ENCODE measurements at regions not wholly inside any gene's neighbourhood (a gene's known extent, or its start where the extent isn't known, plus 50 kb on each side); places are given as distances from the start of the nearest gene placed in this dataset.

DNA sequence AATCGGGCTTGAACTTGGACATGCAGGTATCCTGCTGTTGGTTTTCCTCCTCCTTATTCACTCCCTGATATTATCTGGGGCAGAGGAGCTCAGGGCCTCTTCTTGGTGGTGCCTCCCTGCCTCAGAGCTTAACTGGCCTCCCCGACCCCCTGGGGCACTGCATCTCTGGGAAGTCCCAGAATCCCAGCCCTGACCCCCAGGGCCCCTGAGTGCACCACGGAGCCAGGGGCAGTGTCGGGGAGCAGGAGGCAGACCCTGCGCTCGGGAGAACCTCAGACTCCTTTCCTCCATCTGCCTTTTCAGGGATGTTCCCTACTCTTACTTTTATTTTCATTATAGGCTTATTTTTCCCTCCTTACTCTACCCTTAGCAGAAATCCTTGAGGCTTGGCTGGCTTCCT is 537.0 kb downstream of the BRD1 start:
- DNase-seq (ENCODE audit: low read depth, low spot score), result no peak

DNA sequence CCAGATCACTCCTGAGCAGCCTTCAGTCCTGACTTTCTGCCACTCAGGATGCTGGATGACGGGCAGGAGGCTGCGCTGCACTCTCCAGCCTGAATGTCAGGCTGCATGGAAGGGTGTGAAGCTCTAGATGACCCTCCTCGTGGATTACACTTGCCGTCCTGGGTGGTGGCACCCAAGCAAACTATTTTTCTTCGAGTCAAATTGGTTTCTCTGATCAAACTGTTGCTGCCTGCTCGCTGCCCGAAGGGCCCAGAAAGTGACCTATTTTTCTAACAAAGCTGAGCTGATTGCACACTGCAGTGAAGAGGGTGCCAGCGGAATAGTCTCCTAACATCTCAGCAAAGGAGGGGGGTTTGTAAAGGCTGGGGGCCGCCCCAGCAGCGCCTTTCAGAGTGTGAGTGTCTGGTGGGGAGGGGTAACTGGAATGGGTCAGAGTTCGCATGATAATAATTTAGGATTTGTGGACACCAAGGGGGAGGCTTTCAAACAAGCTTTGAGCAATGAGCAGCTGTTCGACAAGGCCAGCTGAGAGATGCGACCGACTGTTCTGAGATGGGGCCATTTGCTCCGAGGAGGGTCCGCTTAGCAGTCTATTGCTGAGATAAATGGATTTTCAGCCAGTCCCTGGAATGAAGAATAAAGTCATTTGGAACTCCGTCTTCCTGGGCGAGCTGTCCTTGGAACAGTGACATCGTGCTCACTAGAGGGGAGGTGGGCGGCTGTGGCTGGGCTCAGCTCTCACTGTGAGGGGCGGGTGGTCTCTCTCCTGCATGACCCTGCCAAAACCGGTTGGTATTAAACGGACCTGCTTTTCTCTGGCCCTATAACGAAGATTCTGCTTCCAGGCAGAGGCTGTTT is 537.6 kb downstream of the BRD1 start:
- DNase-seq (ENCODE audit: low read depth, low spot score), result no peak

DNA sequence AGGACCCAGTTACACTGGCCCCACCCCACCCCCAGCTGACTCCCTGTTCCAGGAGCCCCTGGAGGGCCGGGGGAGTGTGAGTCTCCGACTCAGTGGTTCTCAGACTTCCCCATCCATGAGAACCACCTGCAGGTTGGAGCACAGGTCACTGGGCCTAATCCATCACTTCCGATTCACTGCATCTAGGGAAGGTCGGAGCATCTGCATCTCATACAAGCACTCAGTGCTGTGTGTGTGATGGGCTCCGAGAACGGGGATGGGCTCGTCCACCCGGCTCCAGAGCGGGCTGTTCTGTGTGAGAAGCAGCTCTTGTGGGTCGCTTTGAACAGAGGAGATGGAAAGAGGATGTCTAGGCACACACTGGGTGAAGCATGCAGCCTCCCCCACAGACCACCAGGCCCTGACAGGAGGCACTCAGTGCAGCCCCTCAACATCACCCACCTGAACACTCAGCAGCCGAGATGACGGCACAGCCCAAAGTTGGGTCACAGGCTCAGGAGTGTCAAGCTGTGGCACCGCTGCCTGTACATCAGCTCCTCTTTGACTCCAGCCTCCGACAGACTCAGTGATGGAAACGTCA is 541.4 kb downstream of the BRD1 start:
- no peak for DNase-seq (ENCODE audit: low read depth, low spot score)

DNA sequence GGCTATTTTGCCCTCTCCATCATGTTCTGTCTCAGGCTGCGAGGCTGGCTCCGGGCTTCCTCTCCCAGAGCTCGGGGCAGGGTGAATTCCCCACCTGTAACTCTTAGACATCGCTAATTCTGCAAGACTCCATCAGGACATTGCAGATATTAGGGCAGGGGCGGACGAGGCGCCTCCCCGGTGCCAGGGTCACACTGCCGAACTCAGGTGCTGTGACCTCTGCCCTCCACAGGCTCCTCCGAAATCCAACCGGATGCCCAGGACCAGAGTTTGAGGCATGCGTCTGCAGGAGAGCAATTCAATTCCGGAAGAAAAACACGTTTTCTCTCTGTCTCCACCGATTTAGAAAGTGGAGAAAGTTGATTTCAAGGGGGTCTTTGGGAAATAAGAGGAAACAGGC is 542.7 kb downstream of the BRD1 start:
- DNase-seq (ENCODE audit: low read depth, low spot score), result no peak

DNA sequence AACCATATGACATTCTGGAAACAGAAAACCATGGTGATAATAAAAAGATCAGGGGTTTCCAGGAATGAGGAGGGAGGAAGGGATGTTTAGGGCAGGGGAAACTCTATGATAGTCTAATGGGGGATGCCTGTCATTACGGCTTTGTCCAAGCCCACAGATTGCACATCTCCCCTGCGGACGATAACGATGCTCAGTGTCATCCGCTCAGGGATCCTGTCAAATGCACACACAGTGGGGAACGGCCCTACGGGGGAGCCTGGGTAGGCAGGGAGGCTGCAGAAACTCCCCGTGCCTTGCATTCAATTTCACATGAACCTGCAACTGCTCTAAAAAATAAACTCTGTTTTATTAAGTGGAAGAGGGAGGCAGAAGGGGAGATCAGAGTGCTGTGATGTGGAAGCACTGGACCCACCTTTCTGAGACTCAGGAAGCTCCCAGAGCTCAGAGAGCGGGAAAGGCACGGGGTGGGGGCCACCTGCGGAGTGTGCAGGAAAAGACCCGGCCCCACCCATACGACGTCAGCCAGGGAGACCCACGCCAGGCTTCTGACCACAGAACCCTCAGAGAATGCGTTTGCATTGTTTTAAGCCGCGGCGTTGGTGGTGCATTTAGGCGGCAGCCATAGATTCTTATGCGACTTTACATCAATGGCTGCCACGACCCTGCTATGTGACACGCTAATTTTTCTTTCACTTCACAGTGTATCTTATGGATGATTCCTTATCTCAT is 543.5 kb downstream of the BRD1 start:
- DNase-seq (ENCODE audit: low read depth, low spot score), result no peak

DNA sequence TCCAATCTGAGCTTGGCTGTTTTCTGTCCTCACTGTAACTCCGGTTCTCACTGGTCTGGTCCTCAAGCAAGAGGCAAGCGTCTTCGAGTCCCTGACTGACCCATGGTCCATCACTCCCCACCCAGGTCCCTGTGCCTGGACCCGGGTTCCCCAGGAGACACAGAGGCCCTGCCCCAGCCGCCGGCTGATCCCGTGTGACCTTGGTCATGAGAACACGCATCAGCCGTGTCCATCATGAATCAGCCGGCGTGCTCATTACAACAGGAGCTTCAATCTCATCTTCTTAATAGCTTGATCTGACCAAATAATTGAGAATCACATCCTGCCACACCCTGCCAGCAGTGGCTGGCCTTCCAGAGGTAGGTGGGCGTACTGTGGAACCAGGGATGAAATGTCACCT is 545.1 kb downstream of the BRD1 start:
- no peak for DNase-seq (ENCODE audit: low read depth, low spot score)

DNA sequence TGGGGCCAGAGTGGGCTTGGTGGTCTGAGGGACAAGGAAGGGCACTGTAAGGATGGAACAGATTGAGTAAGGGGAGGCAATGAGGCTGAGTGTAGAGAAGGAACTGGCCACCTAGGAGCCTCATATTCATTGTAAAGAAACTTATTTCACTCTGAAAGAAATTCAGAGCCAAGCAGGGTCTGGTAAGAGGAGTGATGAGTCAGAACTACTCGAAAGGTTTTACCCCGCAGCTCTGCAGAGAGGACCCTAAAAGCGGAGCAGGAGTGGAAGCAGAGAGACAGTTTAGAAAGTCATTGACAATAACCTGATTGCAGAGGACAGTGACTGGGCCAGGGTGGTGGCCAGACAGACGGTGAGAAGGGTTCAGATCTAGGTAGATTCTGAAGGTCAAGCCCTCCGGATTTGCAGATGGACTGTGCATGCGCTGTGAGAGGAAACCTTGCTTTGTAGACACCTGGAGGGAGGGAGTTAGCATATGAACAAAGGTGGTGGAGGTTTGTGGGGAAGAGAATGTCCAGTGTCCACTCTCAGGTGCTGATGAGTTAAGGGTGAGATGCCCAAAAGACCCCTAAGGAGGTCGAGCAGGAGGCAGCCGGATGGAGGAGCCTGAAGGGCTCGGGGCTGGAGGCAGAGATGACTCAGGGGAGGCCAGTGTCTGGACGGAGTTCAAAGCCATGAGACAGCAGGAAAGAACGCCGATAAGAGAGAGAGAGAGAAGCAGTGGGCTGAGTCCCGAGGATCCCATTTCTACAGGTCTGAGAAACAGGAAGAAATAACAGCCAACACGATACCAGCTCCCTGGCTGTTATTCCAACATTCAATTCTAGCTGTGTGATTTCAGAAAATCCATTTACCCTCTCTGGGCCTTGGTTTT is 546.0 kb downstream of the BRD1 start:
- DNase-seq (ENCODE audit: low read depth, low spot score), result no peak

DNA sequence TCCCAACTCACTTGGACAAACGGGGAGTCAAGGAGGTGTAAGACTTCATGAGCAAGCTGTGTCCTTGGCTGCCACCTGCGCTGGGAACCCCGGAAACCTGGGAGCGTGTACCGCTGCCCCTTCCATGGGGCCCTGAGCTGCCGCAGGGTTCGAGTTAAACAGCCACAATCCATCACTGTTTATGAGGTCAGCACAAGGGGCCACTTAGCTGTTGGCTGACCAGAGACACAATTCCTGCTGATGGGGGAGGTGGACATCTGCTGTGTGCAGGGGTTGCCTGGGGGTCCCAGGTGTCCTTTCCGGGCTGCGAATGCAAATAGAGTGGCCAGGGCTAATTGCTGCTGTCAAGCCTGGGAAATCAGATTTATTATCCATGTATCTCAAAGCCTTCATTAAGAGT is 549.3 kb downstream of the BRD1 start:
- DNase-seq (ENCODE audit: low read depth, low spot score), result no peak

DNA sequence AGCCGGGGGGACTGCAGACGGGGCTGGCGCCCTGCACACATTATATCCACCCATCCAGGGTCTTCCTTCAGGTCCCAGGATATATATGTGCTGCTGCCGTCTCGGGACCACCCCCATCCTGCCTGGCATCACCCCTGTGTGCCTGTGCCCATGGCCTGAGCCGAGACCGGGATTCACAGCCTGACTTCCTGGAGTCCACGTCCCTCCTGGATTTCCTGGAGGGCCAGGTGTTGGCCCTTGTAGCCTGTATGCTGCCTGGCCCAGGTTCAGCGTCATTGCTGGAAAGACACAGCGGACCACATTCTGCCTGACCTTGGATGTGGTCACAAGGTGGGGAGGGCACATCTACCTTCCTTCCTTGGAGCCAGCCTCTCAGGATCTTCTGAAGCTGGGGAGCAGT is 551.1 kb downstream of the BRD1 start:
- DNase-seq (ENCODE audit: low read depth, low spot score), result no peak

DNA sequence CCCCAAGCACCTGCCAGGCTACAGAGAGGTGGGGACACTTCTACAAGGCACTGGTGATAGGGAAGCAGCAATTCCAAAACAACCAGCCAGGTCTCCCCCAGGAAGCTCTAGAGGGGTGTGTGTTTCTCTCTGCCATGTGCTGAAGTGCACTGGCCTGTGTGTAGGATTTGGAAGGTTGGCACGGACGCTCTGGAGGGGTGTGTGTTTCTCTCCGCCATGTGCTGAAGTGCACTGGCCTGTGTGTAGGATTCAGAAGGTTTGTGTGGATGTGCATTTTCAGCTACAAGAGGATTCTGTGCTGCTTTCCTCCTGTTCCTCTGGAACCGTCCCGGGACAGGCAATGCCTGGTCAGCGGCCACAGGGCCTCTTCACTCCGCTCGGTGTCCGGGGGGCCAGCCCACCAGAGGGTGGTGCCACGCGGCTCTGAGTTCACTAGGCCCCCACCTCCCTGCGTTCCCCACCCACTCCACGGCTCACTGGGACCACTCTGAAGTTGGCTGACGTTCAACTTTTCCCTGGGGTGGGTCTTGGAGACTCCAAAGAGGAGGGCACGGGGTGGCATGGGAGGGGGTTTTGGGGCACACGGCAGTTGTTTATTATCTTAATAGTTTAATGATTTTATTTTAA is 552.8 kb downstream of the BRD1 start:
- DNase-seq (ENCODE audit: low read depth, low spot score), result no peak

DNA sequence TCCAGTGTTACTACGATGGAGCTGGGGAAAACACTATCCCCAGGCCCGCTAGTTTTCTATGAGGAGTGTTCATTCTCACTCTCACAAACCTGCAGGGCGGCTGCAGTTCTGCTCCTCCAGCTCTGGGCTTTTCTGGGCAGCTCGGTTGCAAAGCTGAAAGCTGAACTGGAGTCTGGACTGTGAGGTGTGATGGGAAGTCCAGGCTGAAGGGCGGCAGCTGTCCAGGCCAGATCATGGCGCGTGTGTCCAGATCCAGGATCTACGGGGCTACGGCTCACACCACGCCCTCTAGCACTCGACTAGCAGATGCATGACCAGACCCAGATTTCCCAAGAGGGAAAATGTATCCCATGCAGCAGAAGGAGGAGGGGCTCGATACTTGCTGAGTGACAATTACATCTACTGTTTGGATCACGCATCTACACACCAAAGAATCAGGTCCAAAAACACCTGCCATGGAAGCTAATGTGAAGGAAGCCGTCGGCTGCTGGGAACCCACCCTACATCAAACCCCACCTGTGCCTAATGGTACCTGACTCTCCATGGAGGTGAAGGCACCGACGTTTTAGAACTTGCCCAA is 555.0 kb downstream of the BRD1 start:
- DNase-seq (ENCODE audit: low read depth, low spot score), result no peak

DNA sequence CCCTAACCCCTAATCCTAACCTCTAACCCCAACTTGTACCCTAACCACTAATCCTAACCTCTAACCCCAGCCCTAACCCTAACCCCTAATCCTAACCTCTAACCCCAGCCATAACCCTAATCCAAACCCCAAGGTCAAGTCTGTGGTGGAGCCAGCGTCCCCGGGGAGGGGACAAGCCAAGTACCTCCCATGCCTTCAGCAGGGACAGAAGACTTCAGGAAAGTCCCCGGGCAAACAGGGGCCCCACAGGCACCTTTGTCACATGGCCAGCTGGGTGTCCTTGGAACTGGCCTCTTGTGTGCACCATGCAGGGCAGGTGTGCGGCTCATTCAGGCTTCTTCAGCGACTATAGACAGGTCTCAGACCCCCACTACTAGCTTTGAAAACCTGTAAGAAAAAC is 555.8 kb downstream of the BRD1 start:
- no peak for DNase-seq (ENCODE audit: low read depth, low spot score)

DNA sequence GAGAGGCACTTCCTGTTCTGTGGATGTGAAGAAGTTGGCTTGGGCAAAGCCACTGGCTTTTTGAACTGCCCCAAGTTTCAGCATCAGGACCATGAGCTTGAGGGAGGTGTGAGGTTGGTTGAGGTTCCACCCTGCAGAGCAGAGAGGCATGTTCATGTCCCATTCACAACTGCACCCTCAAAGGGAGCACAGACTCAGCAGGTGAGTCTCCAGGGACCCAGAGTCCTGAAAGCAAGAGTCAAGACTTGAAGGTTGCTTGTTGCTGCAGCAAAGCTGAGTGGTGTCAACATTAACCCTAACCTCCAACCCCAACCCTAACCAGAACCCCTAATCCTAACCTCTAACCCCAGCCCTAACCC is 556.3 kb downstream of the BRD1 start:
- DNase-seq (ENCODE audit: low read depth, low spot score), result no peak

DNA sequence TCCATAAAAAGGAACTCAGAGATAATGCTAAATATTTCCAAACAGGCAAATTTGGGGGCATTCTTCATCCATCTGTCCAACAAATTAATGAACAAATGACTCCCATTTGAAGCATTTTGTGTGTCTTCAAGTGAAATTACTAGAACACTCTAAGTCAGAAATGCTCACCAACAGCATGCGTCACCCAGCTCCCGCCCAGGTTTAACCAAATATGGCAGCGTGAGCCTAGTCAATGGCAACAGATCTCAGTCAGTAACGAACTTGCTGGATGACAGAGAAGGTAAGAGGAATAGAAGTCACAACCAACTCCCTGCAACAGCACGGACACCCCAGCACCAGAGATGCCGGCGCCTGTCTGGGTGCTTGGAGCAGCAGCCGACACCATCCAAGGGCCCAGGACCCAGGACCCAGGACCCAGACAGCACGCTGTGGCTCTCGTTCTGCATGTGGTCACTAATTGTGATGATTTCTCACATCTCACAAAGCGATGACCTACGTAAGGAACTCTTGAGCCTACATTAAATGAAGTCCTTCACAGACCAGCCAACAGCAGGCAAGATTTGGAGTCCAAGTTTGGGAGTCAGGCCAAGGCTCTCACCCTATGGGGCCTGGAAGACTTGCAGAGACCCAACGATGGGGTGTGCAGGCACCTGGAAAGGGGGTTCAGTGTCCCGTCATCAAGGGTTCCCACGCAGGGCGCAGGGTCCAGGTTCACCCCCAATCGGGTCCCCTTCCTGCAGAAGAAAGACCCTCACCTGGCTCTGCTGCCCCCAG is 556.9 kb downstream of the BRD1 start:
- DNase-seq (ENCODE audit: low read depth, low spot score), result no peak

DNA sequence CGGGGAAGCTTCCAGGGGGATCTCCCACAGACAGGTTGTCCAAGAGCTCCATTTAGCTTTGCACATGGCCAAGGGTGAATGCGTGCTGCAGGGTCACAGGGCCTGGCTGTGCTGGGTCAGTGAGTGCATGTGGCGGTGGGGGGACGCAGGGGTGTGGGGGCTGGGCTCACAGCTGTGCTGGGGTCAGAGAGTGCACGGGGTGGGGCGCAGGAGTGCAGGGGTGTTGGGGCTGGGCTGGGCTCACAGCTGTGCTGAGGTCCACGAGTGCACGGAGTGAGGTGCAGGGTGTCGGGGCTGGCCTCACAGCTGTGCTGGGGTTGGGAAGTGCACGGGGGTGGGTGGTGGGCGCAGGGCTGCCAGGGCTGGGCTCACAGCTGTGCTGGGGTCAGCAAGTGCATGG is 557.7 kb downstream of the BRD1 start:
- DNase-seq (ENCODE audit: low read depth, low spot score), result no peak

DNA sequence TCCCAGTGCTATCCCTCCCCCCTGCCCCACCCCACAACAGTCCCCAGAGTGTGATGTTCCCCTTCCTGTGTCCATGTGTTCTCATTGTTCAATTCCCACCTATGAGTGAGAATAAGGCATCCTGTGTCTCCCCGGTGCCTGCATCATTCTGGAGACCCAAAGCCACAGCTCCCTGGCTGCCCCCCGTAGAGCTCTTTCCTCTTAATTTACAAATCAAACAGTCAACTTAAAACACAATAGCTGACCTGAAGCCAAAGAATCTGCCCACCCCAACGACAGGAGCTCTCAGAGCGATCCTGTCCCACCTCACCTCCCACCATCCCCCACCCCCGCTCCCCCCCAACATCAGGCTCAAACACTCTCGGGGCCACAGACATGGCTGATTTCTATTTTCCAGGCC is 558.3 kb downstream of the BRD1 start:
- DNase-seq (ENCODE audit: low read depth, low spot score), result no peak

DNA sequence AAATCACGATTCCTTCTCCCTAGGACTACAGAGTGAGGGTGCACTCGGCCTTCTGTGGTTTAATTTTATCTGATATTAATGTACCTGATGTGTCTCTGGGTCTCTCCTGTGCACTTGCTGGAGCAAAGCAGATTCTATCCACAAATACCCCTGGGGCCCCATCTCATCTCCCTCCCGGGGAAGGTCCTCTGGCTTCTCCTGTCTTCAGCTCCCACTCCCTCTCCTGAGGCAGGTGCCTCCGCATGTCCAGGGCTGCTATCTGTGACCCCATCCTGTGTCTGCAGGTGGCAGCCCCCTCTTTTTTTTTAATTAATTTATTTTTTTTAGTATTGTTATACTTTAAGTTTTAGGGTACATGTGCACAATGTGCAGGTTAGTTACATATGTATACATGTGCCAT is 558.7 kb downstream of the BRD1 start:
- DNase-seq (ENCODE audit: low read depth, low spot score), result no peak

DNA sequence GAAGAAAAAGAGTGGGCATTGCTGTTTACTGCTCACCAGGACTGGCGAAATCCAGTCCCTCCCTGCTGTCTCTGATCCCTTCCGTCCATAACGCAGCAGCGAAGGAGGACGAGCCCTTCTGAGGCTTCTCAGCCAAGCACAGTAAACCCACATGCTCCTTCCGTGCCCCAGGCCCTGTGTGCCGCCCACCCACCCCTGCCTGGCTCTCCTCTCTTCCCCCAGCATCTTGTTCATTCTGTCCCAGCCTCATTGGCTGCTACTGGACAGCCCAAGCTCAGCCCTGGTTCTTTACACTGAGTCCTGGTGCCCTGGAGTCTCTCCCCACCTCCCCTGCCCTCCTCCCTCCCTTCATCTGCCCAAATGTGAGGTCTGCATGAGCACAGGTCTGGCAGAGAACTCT is 559.7 kb downstream of the BRD1 start:
- no peak for DNase-seq (ENCODE audit: low read depth, low spot score)

DNA sequence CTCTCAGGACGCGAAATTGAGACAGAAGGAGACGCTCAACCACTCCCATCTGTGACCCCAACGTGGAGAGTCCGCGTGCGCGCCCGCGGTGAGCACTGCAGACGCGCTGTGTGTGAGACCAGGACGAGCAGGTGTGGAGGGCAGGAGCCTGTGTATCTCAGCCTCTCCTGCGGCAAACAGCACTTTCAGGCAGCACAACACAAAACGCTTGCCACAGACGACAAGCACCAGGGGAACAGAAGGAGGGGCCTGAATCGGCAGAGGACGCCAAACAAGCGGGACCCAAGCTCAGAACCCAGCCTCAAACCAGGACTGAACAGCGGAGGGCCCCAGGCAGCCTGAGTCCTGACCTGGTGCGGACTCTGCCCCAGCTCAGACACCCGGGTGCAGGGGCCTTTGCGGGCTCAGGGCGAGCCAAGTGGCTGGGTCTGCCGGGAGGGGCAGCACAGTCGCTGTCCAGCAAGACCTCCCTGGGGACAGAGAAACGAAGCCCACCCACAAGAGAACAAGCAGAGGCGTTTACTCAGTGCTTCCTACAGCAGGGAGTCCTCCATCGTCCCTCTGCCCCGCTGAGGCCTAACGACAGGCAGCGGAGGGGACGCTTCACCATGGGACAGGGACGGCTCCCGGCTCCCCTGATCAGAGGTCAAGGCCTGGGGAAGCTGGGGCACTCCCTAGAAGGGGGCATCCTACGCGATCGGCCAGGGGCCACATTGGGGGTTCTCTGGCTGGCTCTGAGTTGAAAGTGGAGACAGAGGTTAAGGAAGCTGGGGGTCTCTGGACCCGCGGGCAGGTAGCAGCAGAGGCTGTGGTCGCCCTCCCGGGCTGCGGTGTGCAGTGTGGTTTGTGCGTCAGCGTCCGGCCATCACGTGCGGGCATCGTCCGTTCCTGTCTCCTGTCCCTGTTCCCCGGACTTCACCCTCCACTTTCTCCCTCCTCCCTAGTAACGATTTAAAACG is 560.8 kb downstream of the BRD1 start:
- DNase-seq (ENCODE audit: low read depth, low spot score), result no peak
